GM18868 (cell line): ENCODE measurements at regions not wholly inside any gene's neighbourhood (a gene's known extent, or its start where the extent isn't known, plus 50 kb on each side); places are given as distances from the start of the nearest gene placed in this dataset.

Experiments
- ATAC-seq: cut with Tn5 transposase; IDR thresholded peaks from one replicate; pipeline ENCODE4 v1.9.1; 2021; ENCODE audit warnings: mild to moderate bottlenecking, moderate library complexity; ENCODE audit not compliant: unreplicated experiment

DNA sequence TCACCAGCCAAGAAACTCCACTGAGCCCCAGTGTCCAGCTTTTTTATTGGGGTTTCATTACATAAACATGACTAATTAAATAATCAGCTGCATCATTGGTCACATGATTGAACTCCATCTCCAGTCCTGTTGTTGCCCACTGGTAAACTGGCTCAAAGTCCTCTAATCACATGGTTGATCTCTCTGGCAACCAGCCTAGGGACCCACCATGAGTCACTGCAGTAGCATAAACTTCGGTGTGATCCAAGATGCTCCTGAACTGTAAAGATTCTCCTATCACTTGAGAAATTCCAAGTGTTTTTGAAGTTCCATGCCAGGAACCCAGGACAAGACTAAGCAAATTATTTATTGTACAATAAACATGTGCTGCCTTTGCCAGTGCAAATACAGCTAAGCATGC, 130.4 kb upstream of the AUTS2 start:
- no peak for ATAC-seq

DNA sequence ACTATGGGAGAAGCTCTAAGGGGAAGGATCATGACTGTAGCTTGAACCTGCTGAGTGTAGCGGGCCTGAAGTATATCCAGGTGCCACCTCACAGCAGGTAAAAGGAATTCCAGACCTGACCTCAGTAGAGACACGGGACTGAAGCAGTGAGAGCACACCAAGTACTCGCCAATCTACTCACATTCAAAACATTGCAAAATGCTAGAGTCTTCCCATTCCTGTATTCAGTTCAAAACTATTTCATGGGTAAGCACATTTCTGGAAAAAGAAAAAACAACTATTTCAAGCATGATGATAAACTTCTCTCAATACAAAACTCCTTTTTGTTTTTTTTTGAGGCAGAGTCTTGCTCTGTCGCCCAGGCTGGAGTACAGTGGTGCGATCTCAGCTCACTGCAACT, 121.9 kb upstream of the AUTS2 start:
- no peak for ATAC-seq

DNA sequence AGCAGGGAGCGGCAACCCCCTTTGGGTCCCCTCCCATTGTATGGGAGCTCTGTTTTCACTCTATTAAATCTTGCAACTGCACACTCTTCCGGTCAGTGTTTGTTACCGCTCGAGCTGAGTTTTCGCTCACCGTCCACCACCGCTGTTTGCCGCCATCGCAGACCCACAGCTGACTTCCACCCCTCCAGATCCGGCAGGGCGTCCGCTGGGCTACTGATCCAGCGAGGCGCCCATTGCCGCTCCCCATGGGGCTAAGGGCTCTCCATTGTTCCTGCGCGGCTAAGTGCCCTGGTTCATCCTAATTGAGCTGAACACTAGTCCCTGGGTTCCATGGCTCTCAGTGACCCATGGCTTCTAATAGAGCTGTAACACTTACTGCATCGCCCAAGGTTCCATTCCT, 115.6 kb upstream of the AUTS2 start:
- no peak for ATAC-seq

DNA sequence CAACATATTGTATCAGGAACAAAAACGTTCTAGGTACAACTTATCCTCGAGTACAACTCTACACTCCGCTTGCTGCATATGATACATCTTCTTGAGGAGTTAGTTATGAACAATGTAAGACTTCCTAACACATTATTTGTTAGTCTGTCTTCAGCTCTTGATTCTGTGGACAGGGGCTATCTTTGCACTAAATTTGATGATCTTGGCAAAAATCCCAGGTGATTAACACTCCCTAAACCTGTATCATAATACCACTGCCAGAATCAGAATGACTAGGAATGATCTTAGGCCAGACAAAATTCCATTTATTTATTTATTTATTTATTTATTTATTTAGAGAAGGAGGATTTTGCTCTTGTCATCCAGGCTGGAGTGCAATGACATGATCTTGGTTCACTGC, 108.7 kb upstream of the AUTS2 start:
- no peak for ATAC-seq

DNA sequence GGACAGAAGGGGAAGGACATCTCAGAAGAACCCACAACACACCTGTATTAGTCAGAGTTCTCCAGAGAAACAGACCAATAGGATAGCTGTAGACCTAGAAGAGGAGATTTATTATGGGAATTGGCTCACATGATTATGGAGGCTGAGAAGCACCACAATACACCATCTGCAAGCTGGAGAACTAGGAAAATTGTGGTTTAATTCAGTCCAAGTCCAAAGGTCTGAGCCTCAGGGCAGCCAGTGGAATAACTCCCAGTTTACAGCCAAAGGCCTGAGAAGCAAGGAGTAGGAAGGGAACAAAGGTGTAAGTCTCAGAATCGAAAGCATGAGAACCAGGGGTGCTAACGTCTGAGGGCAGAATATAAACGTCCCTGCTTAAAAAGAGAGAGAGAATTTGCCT, 99.6 kb upstream of the AUTS2 start:
- no peak for ATAC-seq

DNA sequence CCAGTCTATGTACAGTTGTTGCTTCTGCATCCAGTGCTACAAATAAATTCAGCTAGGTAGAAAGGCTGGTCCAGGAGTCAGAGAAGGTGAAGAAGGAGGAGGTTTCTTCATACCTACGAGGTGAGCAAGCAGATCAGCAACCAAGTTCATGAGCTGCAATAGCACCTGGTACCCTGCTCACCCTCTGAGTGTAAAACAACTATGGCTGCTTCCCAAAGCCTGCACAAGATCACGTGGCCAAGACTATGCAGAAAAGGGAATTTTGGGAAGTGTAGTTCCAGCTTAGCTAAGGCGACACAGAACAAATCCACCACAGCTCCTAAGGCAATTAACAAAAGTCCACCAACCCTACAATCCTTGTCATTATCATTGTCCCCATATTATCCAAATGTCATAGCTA, 95.9 kb upstream of the AUTS2 start:
- no peak for ATAC-seq

DNA sequence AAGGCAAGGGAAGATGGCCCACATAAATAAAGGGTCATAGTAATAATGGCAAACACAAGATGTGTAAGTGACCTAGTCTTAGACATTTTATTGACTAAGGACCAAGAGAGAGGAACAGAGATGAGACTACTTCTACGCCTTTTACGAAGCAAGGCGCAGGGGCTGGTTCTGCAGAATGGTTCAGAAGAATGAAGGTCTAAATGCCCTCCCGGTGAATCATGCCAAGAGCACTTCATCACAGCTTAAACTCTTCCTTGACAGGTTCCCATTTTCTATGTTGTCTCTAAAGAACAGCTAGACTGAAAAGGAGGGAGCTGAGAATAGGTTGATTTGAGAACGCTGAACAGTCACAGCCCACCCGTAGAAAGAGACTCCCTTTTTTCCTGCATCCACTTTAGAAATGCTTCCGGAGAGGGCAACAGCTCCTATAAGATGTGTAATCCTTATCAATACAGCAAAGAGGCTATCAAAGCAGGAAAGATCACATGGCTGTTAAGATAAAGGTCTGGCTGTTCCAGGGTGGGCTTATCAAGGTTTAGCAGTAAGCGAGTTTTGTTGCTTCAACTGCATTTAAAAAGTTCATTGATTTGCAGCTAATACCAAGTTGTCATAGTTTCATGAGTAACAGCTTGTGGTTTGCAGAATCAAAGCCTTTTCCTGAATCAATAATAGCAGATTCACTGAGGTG, 93.4 kb upstream of the AUTS2 start:
- ATAC-seq: no peak

DNA sequence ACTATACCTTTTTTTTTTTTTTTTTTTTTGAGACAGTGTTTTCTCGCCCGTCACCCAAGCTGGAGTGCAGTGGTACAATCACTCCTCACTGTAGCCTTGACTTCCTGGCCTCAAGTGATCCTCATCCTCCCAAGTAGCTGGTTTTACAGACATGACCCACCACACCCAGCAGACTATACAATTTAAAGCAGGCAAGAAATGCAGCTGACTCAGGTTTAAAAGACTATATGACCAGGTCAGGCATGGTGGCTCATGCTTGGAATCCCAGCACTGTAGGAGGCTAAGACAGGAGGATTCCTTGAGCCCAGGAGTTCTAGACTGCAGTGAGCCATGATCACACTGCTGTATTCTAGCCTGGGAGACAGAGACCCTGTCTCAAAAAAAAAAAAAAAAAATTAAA, 89.5 kb upstream of the AUTS2 start:
- ATAC-seq: no peak

DNA sequence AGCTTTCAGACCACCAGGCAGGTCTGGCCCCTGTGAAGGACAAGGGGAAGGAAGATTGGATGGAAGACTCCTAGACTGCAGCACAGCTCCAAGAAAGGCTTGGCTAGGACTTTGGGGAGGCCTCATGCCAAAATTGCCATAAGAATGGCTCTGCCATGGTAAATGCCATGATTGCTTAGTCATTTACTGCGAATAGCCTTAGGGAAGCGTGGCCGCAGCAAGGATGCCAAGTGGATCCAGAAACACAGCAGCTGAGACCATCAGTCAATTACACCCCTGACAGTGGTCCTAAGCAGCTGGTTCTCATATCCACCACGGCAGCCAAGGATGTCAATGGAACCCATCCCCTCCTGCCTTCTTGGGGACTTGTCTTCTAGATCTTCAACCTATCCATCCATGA, 88.2 kb upstream of the AUTS2 start:
- no peak for ATAC-seq

DNA sequence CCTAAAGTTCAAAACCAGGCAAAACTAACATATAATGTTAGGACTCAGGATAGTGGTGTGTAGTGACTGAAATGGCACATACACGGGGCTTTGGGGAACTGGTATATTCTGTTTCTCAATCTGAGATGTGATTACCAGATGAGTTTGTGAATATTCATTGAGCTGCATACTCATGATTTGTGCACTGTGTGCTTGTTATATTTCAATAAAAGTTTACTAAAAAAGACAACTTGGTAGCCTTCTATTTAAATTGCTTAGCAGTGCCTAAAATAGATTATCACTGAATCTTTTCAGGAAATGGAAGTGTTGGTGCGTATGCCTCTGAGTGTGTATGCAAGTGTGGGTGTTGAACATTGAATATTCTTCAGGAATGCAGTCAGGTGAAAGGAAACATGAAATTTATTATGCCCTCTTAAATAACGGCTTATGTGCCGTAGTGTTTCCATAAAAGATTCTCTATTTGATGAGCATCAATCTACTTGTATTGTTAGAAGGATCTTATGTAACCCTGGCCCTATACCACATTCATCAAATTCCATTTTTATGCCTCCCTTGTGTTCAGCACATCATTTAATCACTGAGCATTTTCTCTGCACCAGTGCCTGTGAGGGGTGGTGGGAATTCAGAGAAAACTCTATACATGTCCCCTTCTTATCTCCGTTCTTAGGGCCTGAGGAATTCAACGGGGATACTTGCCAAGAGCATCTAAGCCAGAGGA, 82.6 kb upstream of the AUTS2 start:
- ATAC-seq: no peak

DNA sequence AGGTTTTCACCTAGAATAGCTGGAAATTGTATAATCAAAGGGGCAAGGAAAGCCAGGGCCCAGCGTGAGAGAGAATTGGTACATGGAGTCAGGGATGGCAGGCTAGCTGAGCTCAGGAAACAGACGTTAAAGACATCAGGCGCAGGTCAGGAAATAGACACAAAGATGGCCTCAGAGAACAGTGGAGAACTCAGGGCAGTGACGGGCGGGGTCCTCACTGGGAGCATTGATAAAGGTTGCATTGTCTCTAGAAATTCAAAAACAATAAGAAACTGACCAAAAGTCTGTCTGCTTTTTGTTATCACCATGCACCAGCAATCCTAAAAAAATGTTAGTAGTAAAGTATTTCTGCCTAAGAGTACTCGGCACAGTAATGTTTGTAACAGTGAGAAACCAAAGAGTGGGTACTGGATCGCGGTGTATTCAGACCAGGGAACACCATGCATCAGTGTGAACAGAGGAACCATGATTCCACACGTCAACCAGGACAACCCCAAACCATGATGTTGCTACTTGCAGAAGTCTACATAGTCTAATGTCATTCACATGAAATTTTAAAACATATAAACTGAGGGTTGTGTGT, 81.9 kb upstream of the AUTS2 start:
- ATAC-seq: no peak

DNA sequence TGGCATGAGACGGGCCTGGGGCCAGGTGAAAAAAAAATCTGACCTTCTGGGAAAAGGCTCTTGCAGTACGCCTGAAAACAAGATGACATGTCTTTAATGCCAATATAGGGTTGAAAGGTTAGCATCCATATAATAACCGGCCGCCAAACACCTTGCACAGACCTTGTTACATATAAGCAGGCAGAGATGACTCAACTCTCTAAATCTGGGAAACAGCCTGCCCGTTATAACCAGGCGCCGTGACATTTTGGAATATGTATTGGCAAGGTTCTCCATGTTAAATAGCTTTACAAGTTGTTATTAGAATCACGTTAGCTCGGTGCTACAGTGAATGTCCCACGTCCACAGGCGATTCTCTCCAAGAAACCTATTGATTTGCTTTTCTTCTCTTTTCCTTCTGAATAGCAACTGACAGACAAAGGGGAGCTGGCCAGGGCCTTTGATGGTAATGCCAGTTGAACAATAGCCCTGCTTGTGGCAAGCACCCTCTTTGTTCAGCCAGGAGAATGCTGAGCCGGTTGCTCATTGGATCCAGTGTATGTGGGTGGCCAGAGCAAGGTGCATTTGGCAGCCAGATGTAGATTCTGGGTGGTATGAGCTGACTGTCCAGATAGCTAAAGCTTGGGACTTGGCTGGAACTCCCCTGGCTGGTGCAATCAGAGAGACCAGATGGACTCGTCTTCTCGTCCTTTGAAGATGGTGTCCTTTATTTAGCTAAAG, 80.1 kb upstream of the AUTS2 start:
- ATAC-seq: no peak

DNA sequence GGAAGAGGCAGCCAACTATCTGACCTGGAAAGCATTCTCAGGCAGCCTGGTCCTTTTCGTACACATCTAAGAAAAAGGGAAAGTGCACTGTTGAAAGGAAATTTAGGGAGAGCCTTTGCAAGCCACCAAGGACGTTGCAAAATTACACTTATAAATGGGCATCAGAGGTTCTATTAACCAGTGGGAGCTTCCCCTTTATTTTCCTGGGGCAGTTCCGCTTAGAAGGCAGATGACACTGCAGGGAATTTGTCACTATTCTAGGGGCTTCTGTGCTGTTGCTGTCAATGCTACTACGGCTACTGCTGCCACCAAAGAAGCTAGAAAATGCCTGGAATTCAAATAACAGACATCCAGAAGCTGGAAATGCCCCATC, 79.6 kb upstream of the AUTS2 start:
- no peak for ATAC-seq

DNA sequence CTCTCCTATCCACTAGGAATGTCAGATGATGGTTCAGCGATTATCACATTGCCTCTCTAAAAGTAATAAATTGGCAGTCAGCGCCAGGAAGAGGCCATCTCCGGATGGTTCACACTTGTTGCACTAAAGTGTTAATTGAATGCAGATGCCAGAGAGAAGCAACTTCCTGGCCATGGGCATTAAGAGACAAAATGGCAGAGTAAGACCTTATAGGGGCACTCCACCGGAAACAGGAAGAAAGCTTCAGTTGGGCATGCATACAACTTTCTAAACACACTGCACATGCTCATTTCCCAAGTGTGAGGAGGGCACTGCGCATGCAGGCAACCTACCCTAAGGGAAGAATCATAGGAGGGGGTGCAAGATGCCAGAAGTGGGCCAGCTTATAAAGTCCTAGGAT, 71.7 kb upstream of the AUTS2 start:
- ATAC-seq: no peak

DNA sequence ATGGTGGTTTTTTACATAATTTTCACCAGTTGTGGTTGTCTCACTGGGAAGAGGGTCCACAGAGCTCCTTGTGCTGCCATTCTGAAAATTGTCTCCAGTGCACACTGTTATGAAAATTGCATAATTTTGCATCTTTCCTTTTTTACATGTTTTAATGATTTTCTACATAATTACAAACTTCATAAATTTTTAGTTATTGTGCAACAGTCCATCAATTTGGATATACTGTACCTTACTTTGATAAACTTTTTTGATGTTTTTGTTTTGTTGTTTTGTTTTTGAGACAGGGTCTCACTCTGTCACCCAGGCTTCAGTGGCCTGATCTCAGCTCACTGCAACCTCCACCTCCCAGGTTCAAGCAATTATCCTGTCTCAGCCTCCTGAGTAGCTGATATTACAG, 70.6 kb upstream of the AUTS2 start:
- ATAC-seq: no peak

DNA sequence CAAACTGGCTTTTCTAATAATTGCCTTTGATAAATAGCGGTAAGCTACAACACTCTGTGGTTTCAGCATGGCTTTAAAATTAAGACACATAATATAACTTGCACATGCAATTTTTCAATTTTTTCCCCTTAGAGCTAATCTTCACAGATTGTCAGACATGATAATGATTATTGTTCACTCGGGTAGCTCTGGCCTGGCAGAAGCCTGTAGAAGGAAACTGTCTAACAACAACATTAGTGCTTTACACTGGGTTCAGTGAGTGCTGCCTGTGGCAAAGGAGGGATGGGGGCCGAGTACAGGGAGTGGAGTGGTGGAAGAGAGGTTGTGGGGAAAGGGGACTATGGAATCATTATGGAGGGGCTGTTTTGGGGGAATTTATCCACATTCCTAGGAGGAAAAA, 67.2 kb upstream of the AUTS2 start:
- ATAC-seq: no peak

DNA sequence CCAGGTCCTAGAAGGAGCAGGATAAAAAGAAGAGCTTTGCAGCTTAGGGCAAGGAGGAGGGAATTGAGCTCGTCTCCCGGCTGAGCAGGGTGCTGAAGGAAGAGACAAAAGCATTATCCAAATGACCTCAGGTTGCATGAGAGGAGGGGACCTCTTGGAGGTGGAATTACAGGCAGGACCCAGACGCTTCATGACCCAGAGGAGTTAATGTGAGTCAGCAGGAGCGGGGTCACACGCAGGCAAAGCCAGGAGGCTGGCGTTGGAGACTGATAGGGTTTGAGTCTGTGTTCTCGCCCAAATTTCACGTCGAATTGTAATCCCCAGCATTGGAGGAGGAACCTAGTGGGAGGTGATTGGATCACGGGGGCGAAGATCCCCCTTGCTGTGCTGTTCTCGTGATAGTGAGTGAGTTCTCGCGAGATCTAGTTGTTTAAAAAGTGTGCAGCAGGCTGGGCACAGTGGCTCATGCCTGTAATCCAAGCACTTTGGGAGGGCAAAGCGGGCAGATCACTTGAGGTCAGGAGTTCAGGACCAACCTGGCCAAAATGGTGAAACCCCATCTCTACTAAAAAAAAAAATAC, 63.7 kb upstream of the AUTS2 start:
- ATAC-seq: no peak

DNA sequence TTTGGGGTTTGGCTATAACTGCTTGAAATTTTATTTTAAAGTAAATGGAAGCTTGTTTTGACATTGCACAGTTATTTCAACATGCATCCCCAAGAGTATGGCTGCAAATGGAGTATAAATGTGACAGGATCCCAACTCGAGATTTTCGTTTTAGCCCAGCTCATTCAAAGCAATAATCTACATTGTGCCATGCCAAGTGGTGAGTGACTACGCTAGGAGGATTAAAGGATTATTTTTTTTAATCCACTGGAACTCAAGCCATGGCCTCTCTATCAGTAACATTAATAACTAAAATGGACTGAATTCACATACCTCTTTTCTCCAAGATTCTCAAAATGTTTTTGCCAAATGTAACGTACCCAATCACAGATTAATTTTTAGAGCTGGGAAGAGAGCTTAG, 60.6 kb upstream of the AUTS2 start:
- no peak for ATAC-seq

DNA sequence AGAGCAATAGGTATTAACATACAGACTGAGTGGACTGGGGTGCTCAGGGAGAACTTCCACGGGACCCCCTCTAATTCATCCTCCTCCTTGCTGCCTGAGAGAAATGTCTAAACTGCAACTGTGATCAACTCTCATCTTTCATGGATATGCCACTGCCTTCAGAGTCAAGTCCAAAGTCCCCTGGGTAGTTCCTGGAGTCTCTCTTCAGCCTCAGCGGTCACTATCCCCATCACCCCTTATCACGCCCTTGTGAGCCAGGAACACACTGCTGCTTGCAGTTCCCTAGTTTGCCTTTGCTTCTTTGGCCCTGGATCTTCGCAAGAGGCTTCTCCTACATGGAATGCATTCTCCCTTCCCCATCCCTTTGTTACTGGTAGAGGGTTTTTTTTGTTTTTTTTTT, 58.7 kb upstream of the AUTS2 start:
- no peak for ATAC-seq

DNA sequence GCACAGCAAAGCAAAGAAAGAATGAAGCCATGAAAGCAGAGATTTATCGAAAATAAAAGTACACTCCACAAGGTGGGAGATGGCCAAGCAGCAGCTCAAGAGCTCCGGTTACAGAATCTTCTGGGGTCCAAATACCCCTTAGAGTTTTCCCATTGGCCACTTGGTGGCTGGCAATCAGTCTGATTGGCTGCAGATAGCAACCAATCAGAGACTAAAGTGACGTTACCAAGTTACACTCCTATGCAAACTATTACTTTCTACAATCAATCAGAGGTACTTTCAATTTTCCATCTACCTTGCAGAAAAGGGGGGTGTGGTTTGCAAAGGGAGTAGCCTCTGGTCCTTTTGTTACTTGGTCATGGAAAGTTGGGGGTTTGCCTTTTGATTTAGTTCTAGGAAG, 58.0 kb upstream of the AUTS2 start:
- ATAC-seq: no peak

DNA sequence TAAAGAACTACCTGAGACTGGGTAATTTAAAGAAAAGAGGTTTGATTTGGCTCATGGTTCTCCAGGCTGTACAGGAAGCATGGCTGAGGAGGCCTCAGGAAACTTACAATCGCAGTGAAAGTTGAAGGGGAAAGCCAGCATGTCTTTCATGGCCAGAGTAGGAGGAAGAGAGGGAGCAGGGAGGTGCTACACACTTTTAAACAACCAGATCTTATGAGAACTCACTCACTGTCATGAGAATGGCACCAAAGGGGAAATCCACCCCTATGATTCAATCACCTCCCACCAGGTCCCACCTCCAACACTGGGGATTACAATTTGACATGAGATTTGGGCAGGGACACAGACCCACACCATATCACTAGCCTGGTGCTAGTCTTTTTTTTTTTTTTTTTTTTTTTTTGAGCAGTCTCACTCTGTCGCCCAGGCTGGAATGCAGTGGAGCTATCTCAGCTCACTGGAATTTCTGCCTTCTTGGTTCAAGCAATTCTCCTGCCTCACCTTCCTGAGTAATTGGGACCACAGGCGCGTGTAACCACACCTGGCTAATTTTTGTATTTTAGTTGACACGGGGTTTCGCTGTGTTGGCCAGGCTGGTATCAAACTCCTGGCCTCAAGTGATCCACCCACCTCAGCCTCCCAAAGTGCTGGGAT, 56.4 kb upstream of the AUTS2 start:
- peak; percentile 62 for ATAC-seq
